Left ventricle myocardium inferior (tissue), 1 donor: ENCODE measurements at regions not wholly inside any gene's neighbourhood (a gene's known extent, or its start where the extent isn't known, plus 50 kb on each side); places are given as distances from the start of the nearest gene placed in this dataset.

ENCODE experiments used
- DNase-seq: peaks from one replicate; pipeline ENCODE4 v3.0.0-alpha.2; 2020
- H3K27ac ChIP-seq: fragments of 200-600 bp; replicated peaks from 2 replicates; pipeline ENCODE4 v1.8.0; 2021
- H3K27me3 ChIP-seq: fragments of 200-600 bp; 2 replicates; pipeline ENCODE4 v1.8.0; 2021; ENCODE audit warnings: low read depth
- H3K36me3 ChIP-seq: fragments of 200-600 bp; 2 replicates; pipeline ENCODE4 v1.8.0; 2021
- H3K4me1 ChIP-seq: fragments of 200-600 bp; 2 replicates; pipeline ENCODE4 v1.8.0; 2021
- H3K4me3 ChIP-seq: fragments of 200-600 bp; 2 replicates; pipeline ENCODE4 v1.8.0; 2021; ENCODE audit warnings: mild to moderate bottlenecking, moderate library complexity
- H3K9me3 ChIP-seq: fragments of 200-600 bp; replicated peaks from 2 replicates; pipeline ENCODE4 v1.8.0; 2021
- CTCF ChIP-seq: fragments of 200-600 bp; IDR thresholded peaks from 2 replicates; pipeline ENCODE4 v1.8.0; 2021; ENCODE audit warnings: antibody characterized with exemption, mild to moderate bottlenecking, borderline replicate concordance
- intact Hi-C: fragments of 100-400 bp; cut with micrococcal nuclease; formaldehyde crosslinking; loops from one replicate; pipeline ENCODE4 v1.11.0; 2022
- donor health status: DM: no; HTN: yes; CAD: no; lungs with severe emphysema.

- no peaks in the 10 kb centered on the region for H3K36me3 ChIP-seq
- no peak for TF ChIP-seq CTCF
- H3K4me3 ChIP-seq = no peak overlapping the region
- no peaks in the 10 kb centered on the region for H3K27me3 ChIP-seq
- no peak for DNase-seq
- H3K4me1 ChIP-seq = no peaks in the 10 kb centered on the region
- H3K9me3 ChIP-seq = peaks cover 30% of the 10 kb centered on the region
- H3K27ac ChIP-seq = no peak overlapping the region
- intact Hi-C loops = no loop called here
Measured at GRCh38 chr11:109192864-109193263, 229.1 kb upstream of the C11orf87 start.

- H3K4me1 ChIP-seq = no peaks in the 10 kb centered on the region
- H3K36me3 ChIP-seq = no peaks in the 10 kb centered on the region
- H3K27ac ChIP-seq = no peak overlapping the region
- no peaks in the 10 kb centered on the region for H3K27me3 ChIP-seq
- H3K4me3 ChIP-seq = no peak overlapping the region
- no peak for DNase-seq
- no peak for TF ChIP-seq CTCF
- intact Hi-C loops = no loop called here
- H3K9me3 ChIP-seq = peaks cover 22% of the 10 kb centered on the region
Measured at GRCh38 chr11:109193880-109194279, 228.1 kb upstream of the C11orf87 start.

GRCh38 chr11:109196016-109196415, 226.0 kb upstream of the C11orf87 start:
- no peak overlapping the region for H3K4me3 ChIP-seq
- H3K9me3 ChIP-seq = peaks cover 15% of the 10 kb centered on the region
- DNase-seq = no peak
- H3K4me1 ChIP-seq = no peaks in the 10 kb centered on the region
- H3K27ac ChIP-seq = no peak overlapping the region
- intact Hi-C loops = no loop called here
- no peaks in the 10 kb centered on the region for H3K27me3 ChIP-seq
- no peaks in the 10 kb centered on the region for H3K36me3 ChIP-seq
- no peak for TF ChIP-seq CTCF

- no peaks in the 10 kb centered on the region for H3K36me3 ChIP-seq
- intact Hi-C loops = no loop called here
- no peak for TF ChIP-seq CTCF
- no peak overlapping the region for H3K27ac ChIP-seq
- H3K4me3 ChIP-seq = no peak overlapping the region
- no peaks in the 10 kb centered on the region for H3K4me1 ChIP-seq
- H3K27me3 ChIP-seq = no peaks in the 10 kb centered on the region
- no peaks in the 10 kb centered on the region for H3K9me3 ChIP-seq
- no peak for DNase-seq
Measured at GRCh38 chr11:109197656-109198055, 224.3 kb upstream of the C11orf87 start.

- no peak for TF ChIP-seq CTCF
- Histone ChIP-seq H3K9me3 (peaks cover 9% of the 10 kb centered on the region), H3K27me3 (no peaks in the 10 kb centered on the region), H3K4me3 (no peak overlapping the region), H3K36me3 (no peaks in the 10 kb centered on the region), H3K4me1 (no peaks in the 10 kb centered on the region), H3K27ac (no peak overlapping the region)
- DNase-seq = no peak
- intact Hi-C loops = no loop called here
Measured at GRCh38 chr11:109203176-109203575, 218.8 kb upstream of the C11orf87 start.

GRCh38 chr11:109205312-109205711, 216.7 kb upstream of the C11orf87 start:
- peaks cover 9% of the 10 kb centered on the region for H3K9me3 ChIP-seq
- no peaks in the 10 kb centered on the region for H3K27me3 ChIP-seq
- H3K36me3 ChIP-seq = no peaks in the 10 kb centered on the region
- no peak overlapping the region for H3K4me3 ChIP-seq
- TF ChIP-seq CTCF = no peak
- DNase-seq = no peak
- intact Hi-C loops = no loop called here
- no peaks in the 10 kb centered on the region for H3K4me1 ChIP-seq
- no peak overlapping the region for H3K27ac ChIP-seq
